NCI-H82 treated with DMSO at 0.1 percent for 48 hours (cell line): ENCODE measurements at regions not wholly inside any gene's neighbourhood (a gene's known extent, or its start where the extent isn't known, plus 50 kb on each side); places are given as distances from the start of the nearest gene placed in this dataset.

ENCODE experiments used
- DNase-seq: peaks from one replicate; lab custom pipeline; 2025; ENCODE audit not compliant: unreplicated experiment; lab: John Stamatoyannopoulos, UW

DNA sequence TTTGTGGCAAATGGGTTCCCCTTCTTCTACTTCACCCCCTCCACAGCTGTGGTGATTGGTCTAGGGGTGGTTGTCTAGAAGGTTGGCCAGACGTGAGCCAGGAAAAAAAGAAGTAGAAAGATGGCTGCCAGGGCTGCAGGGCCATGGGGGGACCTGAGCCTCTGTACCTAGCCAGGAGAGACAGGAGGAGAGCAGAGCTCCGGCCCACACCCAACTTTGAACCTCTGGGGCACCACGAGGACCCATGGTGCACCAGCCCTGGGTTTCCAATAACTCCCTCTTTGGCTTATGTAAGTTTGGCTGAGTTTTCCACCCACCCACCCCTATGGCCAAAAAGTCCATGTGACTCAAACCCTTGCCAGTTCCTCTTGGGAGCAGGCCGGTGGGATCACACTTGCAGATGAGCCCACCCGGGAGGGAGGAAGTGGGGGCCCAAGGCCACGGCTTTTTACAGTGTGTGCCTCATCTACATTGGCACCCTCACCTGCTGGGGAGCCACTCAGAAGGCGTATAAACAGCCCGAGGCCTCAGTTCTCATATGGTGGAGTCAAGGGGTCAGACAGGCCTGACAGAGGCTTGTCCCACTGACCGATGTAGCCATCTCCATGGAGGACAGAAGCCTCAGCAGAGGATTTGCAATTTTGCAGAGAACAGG lies 293.1 kb upstream of the HDAC4 start:
- DNase-seq: no peak

DNA sequence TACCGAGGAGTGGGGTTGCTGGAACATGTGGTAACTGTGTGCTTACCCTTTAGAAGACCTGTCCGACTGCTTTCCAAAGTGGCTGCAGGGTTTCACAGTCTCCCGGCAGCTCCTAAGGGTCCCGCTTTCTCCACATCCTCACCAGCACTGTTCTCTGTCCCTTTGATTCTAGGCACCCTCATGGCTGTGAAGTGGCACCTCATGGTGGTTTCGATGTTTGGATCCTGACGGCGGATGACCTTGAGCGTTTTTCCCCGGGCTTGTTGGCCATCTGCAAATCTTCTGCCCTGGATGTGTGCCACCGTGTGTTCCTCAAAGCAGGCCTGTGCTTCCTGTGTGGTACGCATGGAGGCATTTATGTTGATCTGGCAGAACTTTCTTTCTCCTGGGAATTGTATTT lies 292.5 kb upstream of the HDAC4 start:
- no peak for DNase-seq

DNA sequence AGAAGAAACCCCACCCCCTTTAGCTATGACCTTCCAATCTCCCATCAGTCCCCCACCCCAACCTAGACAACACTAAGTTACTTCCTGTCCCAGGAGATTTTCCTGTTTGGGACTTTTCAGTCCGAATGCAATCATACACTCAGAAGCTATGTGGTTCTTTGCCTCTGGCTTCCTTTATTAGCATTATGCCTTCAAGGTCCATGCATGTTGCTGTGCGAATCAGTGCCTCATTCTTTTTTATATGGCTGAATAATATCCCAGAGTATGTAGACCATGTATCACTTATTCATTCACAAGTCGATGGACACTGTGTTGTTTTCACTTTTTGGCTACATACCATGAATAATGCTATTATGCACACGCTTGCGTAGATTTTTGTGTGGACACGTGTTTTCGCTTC lies 292.1 kb upstream of the HDAC4 start:
- DNase-seq: no peak

- no peak for DNase-seq
Observed at GRCh38 chr2:239692362-239692851, 291.6 kb upstream of the HDAC4 start.

DNA sequence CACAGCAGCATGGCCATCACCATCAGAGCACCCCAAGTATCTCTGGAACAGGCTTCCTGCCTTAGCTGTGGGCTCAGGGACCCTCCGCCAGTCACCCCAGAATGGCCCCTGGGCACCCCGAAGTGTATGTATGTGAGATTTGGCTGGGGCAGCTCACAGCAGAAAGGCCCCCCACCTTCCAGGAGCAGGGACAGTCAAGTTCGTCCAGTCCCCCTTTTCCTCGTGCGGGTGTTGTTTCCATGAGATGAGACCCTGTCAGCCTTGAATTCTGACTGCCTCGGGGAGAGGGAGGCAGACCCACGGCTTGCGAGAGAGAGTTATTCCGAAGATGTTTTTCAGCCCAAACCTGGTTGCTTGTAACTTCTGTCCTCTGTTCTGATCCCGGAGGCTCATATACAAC lies 290.9 kb upstream of the HDAC4 start:
- no peak for DNase-seq

GRCh38 chr2:239690651-239691631 lies 290.1 kb upstream of the HDAC4 start:
- no peak for DNase-seq

DNA sequence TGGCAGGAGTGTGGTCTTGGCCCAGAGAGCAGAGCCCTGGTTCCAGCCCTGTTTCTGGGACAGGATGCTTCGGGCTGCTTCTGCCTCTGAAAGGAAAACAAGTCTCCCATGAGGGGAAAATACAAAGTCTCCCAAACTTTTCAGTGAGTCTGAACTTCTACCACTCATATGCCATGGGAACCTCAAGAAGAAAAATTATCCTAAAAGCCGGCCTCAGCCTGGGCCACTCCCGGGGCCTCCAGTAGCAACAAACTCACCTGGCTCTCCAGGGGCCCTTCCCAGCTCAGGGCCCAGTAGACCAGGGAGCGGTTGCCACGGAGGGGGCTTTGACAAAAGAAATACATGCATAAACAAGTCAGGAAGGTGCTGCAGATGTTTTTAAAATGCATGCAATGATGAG lies 289.2 kb upstream of the HDAC4 start:
- no peak for DNase-seq

- DNase-seq: no peak
Observed at GRCh38 chr2:239689410-239689809, 288.6 kb upstream of the HDAC4 start.

DNA sequence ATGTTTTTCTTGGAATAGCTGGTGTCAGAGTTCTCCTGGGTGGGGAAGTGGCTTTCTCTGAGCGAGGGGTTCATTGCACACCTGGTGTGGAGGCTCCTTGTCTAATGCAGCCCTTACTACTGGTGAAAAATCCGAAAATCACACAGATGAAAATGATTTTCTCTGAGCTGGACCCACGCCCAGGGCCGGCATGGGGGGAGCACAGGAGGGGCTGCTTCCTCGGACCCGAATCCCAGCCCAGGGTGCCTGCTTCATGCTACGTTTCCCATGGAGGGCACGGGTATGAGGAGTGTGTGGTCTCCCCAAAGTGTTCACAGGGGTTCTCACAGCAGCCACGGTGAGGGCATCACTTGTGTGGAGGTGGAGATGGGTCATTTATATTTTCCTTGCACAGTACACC lies 288.0 kb upstream of the HDAC4 start:
- DNase-seq: no peak

GRCh38 chr2:239688122-239688681 lies 287.4 kb upstream of the HDAC4 start:
- DNase-seq: no peak

GRCh38 chr2:239687441-239687840 lies 286.6 kb upstream of the HDAC4 start:
- DNase-seq: no peak

DNA sequence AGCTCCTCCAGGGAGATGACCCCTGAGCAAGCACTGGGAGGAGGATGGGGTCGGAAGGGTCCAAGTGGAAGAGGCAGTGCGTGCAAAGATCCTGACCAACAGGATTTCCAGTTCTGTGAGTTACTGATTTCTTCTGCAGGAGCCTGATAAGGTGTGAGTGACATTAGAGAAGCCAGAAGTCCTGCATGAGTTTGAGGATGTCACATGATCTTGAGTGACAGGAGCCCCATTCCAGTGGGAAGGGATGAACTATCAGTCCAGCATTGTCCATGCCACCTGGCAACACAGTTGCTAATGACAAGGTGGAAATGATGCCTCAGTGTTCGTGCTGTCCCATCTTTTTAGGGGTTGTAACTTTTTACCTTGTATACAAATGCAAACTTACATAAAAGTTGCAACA lies 285.1 kb upstream of the HDAC4 start:
- DNase-seq: no peak

DNA sequence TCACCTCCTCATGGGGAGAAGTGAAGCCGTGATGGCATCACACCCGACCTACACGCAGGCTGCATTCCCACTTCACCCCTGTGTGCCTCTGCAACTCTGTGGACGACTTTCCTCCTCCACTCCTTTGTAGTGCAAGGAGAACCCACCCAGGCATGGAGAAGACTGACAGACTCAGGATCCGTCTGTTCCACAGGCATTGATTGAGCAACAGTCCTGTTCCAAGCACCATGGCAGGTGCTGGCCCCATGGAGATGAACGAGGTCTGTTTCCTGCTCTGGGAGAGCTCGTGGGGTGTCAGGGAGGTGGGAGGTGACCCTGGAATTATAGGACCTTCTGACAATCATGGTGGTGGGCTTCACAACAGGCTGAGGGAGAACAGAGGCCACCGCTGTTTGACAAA lies 284.7 kb upstream of the HDAC4 start:
- DNase-seq: no peak

- no peak for DNase-seq
Observed at GRCh38 chr2:239684996-239685395, 284.2 kb upstream of the HDAC4 start.

- DNase-seq: no peak
Observed at GRCh38 chr2:239684271-239684810, 283.5 kb upstream of the HDAC4 start.

DNA sequence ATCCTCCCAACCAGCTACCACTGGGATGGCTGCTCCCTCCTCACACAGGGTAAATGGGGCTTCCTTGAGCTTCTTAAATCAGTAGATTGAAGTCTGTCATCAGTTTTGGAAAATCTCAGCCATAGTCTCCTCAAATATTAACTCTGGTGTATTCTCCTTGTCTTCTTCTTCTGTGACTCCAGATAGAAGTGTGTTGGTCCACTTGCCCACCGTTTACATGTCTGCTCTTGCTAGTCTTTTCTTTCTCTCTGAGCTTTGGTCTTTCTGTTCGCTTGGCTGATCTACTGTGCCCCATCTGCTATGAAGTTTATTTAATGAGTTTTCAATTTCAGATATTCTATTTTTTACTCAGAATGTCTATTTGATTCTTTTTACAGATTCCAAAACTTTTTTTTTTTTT lies 281.7 kb upstream of the HDAC4 start:
- no peak for DNase-seq

GRCh38 chr2:239679755-239680154 lies 278.9 kb upstream of the HDAC4 start:
- DNase-seq: no peak

DNA sequence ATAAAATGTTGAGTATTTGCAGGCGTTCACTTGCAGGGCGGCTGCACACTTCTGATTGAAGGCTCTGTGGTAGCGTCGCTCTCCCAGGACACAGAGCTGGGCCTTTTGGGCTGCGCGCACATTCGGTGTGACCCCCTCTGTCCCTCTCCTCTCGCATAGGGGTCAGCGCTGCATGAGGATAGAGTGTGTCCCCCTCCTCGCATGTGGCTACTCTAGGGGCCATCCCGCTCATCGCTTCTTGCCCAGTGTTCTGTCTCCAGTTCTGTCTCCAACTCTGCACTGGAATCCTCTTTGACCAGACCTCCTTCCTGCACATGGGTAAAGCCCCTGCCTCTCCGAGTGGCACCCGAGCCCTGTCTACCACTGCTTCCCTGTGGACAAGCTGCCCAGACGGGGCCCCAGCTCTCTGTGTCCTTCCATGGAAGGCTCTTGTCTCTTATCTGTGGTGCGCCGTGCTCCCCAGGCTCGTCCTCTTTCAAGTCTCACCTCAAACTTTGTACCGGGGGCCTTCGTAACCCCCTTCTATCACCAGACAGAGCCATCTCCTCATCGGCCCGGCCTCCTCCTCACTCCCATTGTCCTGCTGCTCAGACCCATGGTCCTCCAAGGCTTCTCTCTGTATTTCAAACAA lies 278.0 kb upstream of the HDAC4 start:
- DNase-seq: no peak

- DNase-seq: no peak
Observed at GRCh38 chr2:239678186-239678490, 277.3 kb upstream of the HDAC4 start.

DNA sequence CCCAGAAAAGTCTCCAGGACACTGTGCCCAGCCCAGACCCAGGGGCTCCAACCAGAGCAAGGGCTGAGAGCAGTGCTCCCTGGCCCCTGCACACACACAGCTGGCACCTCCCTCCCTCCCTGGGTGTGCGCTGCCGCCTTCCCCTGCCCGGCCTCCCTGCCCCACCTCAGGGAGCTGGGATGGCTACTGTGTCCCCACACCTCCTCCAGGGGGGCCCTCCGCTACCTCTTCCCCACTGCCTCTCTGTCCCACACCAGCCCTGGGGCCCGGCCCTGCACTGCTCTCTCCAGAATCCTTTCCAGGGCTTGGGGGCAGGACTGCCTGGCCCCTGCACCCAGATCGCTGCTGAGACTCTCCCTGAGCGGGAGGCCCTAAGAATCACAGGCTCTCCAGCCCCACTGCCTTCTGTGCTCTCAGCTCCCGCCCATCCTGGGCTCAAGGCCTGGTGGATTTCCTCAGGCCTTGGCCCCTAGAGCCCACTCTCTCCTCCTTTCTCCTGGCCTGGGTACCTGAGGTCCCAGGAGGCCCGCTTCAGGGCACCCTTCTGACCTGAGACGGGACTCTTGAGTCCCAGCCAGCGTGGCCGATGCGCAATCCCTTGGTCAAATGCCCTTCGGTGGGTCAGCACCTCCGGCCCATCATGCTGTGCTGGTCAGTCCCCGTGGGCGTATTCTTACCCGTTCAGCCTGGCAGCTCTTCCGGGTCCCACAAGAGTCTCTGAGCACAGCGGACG lies 276.8 kb upstream of the HDAC4 start:
- no peak for DNase-seq
